ENCODE measurements at regions not wholly inside any gene's neighbourhood (a gene's known extent, or its start where the extent isn't known, plus 50 kb on each side); places are given as distances from the start of the nearest gene placed in this dataset.

- in situ Hi-C loops (cut with HindIII; ENCODE audit: low sequenced_read_pairs) = no loop called here
Measured at GRCh38 chr6:91780270-91780669, 1193.4 kb upstream of the MAP3K7 start.

GRCh38 chr6:91761621-91762020, 1174.7 kb upstream of the MAP3K7 start:
- in situ Hi-C loops (cut with HindIII; ENCODE audit: low sequenced_read_pairs) = no loop called here

DNA sequence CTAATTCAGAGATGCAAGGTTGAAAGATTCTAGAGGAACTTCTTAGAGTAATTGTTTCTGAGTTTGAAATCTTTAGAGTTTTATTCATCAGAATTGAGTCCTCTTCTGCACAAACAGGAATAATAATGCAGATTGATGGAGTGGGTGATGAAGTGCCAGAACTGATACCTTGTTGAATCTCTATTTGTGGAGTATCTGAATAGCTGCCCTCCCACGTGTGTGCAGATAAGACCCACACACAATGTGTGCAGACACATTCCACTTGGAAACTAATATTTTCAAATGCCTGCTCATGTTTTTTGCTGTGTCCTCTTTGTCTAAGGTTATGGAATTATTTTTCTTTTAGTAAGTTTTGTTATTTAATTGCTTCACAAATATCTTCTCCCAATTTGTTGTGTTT, 1167.8 kb upstream of the MAP3K7 start:
- in situ Hi-C loops (cut with HindIII; ENCODE audit: low sequenced_read_pairs) = no loop called here

GRCh38 chr6:91751526-91751925, 1164.7 kb upstream of the MAP3K7 start:
- in situ Hi-C loops (cut with HindIII; ENCODE audit: low sequenced_read_pairs) = no loop called here

- in situ Hi-C loops (cut with HindIII; ENCODE audit: low sequenced_read_pairs) = no loop called here
Measured at GRCh38 chr6:91744566-91744965, 1157.7 kb upstream of the MAP3K7 start.

DNA sequence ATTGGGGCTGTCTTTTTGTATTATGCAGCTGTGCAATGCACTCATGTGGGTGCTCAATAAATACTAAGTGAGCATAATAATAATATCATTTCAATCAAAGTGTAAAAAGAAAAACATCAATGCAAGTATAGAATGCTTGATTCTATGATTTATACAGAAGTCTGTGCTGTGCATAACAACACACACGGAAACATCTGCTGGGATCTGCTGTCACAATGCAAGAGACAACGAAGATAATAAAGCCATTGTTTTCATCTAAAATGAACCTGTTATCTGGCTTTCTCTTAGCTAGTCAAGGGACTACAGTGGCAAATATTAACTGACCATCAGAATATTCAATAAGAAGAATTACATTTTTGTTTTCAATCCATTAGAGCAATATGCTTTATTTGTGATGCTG, 1156.9 kb upstream of the MAP3K7 start:
- in situ Hi-C loops (cut with HindIII; ENCODE audit: low sequenced_read_pairs) = no loop called here

DNA sequence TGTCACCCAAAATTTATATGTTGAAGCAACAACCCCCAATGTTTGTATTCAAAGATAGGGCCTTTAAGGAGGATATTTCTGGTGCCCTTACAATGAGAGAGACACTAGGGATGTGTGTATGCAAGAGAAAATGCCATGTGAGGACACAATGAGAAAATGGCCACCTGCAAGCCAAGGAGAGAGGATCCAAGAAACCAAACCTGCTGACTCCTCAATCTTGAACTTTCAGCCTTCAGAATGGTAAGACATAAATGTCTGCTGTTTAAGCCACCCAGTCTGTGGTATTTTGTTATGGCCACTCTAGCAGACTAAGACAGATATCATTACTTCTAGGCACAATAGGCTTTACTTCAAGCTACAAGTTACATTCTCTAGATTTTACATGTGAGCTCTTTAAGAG, 1145.1 kb upstream of the MAP3K7 start:
- in situ Hi-C loops (cut with HindIII; ENCODE audit: low sequenced_read_pairs) = no loop called here

DNA sequence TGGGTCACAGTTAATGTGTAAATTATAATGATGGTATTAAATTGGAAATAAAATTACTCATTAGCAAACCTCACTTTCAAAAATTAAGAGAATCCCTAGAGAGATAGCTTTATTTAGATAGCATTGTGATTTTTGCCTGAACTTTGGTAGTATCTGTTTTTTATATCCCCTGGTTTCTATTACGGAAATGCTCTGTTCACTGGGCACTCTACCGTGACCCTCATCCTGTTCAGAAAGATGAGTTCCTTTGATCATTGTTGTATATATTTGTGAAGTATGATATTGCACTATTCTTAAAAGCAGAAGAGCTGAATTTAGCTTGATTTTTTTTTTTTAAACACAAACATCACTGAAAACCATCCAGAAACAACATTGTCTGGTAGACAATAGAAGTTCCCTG, 1143.8 kb upstream of the MAP3K7 start:
- in situ Hi-C loops (cut with HindIII; ENCODE audit: low sequenced_read_pairs) = no loop called here

GRCh38 chr6:91720324-91720723, 1133.5 kb upstream of the MAP3K7 start:
- in situ Hi-C loops (cut with HindIII; ENCODE audit: low sequenced_read_pairs) = no loop called here

DNA sequence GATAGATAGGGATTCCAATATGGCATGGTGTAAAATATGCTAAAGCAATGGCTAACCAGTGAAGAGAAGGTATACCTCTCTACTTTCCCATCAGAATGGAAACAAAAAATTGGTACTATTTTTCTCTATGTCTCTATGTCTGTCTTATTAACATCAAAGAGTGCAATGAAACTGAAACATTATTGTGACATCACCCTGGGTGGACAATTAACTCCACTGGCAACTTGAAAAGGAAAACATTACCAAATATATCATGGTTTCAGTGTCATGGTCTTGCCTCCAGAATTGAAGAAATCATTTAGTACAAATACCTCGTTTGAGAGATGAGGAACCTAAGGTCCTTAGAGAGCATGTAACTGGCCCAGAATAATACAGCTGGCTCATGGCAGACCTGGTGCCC, 1132.5 kb upstream of the MAP3K7 start:
- in situ Hi-C loops (cut with HindIII; ENCODE audit: low sequenced_read_pairs) = no loop called here

- in situ Hi-C loops (cut with HindIII; ENCODE audit: low sequenced_read_pairs) = no loop called here
Measured at GRCh38 chr6:91718198-91718597, 1131.3 kb upstream of the MAP3K7 start.

DNA sequence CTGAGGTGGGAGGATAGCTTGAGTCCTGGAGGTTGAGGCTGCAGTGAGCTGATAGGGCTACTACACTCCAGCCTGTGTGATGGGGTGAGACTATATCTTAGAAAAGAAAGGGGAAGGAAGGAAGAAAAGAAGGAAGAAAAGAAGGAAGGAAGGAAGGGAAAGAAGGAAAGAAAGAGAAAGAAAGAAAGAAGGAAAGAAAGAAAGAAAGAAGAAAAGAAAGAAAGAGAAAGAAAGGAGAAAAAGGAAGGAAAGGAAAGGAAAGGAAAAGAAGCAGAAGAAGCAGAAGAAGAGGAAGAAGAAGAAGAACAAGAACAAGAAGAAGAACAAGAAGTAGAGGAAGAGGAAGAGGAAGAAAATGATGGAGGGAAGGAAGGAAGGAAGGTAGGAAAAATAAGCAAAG, 1130.2 kb upstream of the MAP3K7 start:
- in situ Hi-C loops (cut with HindIII; ENCODE audit: low sequenced_read_pairs) = no loop called here

DNA sequence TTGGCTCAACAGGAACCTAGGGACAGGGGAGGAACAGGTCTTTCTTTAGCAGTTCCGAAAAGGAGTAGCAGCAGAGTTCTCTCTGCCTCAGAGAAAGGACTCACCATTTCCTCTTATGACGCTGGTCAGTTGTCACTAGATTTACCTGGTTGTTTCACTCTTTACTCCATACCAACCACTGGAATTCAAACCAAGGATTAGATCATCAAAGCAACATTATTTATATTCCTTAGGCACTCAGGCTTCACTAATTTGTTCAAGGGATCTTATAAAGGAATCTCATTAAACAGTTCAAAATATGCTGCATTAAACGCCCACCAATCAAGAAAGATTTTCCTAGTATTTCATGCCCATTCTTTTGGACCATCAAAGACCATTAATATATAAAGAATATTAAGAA, 1129.5 kb upstream of the MAP3K7 start:
- in situ Hi-C loops (cut with HindIII; ENCODE audit: low sequenced_read_pairs) = no loop called here

- in situ Hi-C loops (cut with HindIII; ENCODE audit: low sequenced_read_pairs) = no loop called here
Measured at GRCh38 chr6:91715171-91715805, 1128.4 kb upstream of the MAP3K7 start.

GRCh38 chr6:91713911-91714310, 1127.0 kb upstream of the MAP3K7 start:
- in situ Hi-C loops (cut with HindIII; ENCODE audit: low sequenced_read_pairs) = no loop called here

- in situ Hi-C loops (cut with HindIII; ENCODE audit: low sequenced_read_pairs) = no loop called here
Measured at GRCh38 chr6:91711518-91711917, 1124.6 kb upstream of the MAP3K7 start.

GRCh38 chr6:91710342-91710741, 1123.5 kb upstream of the MAP3K7 start:
- in situ Hi-C loops (cut with HindIII; ENCODE audit: low sequenced_read_pairs) = no loop called here

DNA sequence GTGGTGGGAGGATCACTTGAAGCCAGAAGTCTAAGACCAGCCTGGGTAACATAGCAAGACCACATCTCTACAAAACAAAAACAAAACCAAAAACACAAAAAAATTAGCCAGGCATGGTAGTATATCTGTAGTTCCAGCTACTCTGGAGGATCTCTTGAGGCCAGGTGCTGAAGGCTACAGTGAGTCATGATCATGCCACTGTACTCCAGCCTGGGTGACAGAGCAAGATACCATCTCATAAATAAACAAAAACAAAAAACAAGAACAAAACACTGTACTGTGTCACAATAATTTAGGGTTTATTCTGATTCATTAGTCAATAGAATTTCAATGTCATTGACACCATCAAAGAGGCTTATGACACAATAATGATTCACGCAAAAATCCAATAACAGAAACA, 1121.7 kb upstream of the MAP3K7 start:
- in situ Hi-C loops (cut with HindIII; ENCODE audit: low sequenced_read_pairs) = no loop called here

GRCh38 chr6:91705646-91706045, 1118.8 kb upstream of the MAP3K7 start:
- in situ Hi-C loops (cut with HindIII; ENCODE audit: low sequenced_read_pairs) = no loop called here

- in situ Hi-C loops (cut with HindIII; ENCODE audit: low sequenced_read_pairs) = no loop called here
Measured at GRCh38 chr6:91704531-91704930, 1117.7 kb upstream of the MAP3K7 start.

DNA sequence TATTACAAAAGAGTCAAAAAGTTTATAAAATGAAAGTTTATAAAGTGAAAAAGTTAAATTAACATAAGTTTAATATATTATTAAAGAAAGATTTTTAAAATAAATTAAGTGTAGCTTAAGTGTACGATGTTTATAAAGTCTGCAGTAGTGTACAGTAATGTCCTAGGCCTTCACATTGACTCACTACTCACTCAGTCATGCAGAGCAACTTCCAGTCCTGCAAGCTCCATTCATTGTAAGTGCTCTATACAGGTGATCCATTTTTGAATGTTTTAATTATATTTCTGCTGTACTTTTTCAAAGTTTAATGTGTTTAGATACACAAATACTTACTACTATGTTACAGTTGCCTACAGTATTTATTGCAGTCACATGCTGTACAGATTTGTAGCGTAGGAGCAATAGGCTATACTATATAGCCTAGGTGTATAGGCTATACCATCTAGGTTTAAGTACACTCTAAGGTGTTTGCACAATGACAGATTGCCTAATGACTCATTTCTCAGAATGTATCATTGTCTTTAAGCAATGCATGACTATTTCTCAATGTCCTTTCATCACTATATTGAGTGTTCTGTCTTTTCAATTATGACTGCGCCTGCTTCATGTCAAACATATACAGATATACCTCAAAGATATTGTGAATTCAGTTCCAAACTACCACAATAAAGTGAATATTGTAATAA, 1110.3 kb upstream of the MAP3K7 start:
- in situ Hi-C loops (cut with HindIII; ENCODE audit: low sequenced_read_pairs) = no loop called here

GRCh38 chr6:91695221-91695620, 1108.3 kb upstream of the MAP3K7 start:
- in situ Hi-C loops (cut with HindIII; ENCODE audit: low sequenced_read_pairs) = no loop called here
